Left lung (tissue), 4 donors: ENCODE measurements at regions not wholly inside any gene's neighbourhood (a gene's known extent, or its start where the extent isn't known, plus 50 kb on each side); places are given as distances from the start of the nearest gene placed in this dataset.

Source experiments
- ATAC-seq: fragments of 200-7000 bp; cut with Tn5 transposase; one replicate; pipeline ENCODE4 v1.9.1; 2020; ENCODE audit warnings: moderate library complexity
- DNase-seq, 4 donors: peaks; one replicate each; pipeline ENCODE4 v3.0.0-alpha.2; 2013 to 2020
- H3K27ac ChIP-seq, 2 donors: fragments of 200-600 bp; sonication (generic) in 1 of 2; one replicate each; pipeline versions ENCODE4 v1.5.0 to v1.8.0; 2020 to 2021
- H3K27me3 ChIP-seq, 2 donors: fragments of 200-600 bp; sonication (generic) in 1 of 2; one replicate each; pipeline versions ENCODE4 v1.5.0 to v1.8.0; 2020 to 2021
- H3K36me3 ChIP-seq, 2 donors: fragments of 200-600 bp; sonication (generic) in 1 of 2; one replicate each; pipeline versions ENCODE4 v1.5.0 to v1.8.0; 2020 to 2021
- H3K4me1 ChIP-seq, 2 donors: fragments of 200-600 bp; one replicate each; pipeline ENCODE4 v1.8.0; 2021
- H3K4me3 ChIP-seq, 2 donors: fragments of 200-600 bp; sonication (generic) in 1 of 2; one replicate each; pipeline versions ENCODE4 v1.5.0 to v1.8.0; 2020 to 2021; ENCODE audit warnings: mild to moderate bottlenecking in 1 of 2
- H3K9me3 ChIP-seq, 2 donors: fragments of 200-600 bp; sonication (generic) in 1 of 2; one replicate each; pipeline versions ENCODE4 v1.5.0 to v1.8.0; 2020 to 2021
- CTCF ChIP-seq, 2 donors: fragments of 200-600 bp; sonication (generic) in 1 of 2; IDR thresholded peaks; one replicate each; pipeline versions ENCODE4 v1.5.0 to v1.8.0; 2021; ENCODE audit warnings: antibody characterized with exemption in 2 of 2
- intact Hi-C, 2 donors: fragments of 100-400 bp; cut with DNase I; formaldehyde crosslinking; loops; one replicate each; pipeline versions ENCODE4 v1.11.2 to v1.14.2; 2022
- donor health status: DM: no; HTN: yes; CAD: no.
- donor health status: DM: no; HTN: no; CAD: no.

GRCh38 chr5:89302102-89302891, 419.3 kb upstream of the MEF2C start:
- H3K4me1 ChIP-seq = peaks cover 0 to 36% of the 10 kb centered on the region in 2 donors
- intact Hi-C loops = no loop called here

GRCh38 chr5:89301321-89302025, 418.5 kb upstream of the MEF2C start:
- no peak overlapping the region for H3K4me3 ChIP-seq
- intact Hi-C loops = no loop called here
- no peak overlapping the region for H3K27ac ChIP-seq
- no peaks in the 10 kb centered on the region for H3K27me3 ChIP-seq
- TF ChIP-seq CTCF (IDR thresholded peaks at IDR 0.05) = no peak
- no peak for DNase-seq
- ATAC-seq = no peak
- H3K4me1 ChIP-seq = peaks cover 0 to 36% of the 10 kb centered on the region in 2 donors
- H3K36me3 ChIP-seq = no peaks in the 10 kb centered on the region
- no peaks in the 10 kb centered on the region for H3K9me3 ChIP-seq

More at GRCh38 chr5:89302102-89302891, 419.3 kb upstream of the MEF2C start:
- Histone ChIP-seq H3K9me3 (no peaks in the 10 kb centered on the region), H3K27ac (peak overlapping the region in 1 of 2 donors; percentile 72), H3K4me3 (no peak overlapping the region), H3K27me3 (no peaks in the 10 kb centered on the region), H3K36me3 (no peaks in the 10 kb centered on the region)
- TF ChIP-seq CTCF (IDR thresholded peaks at IDR 0.05) = no peak
- ATAC-seq (no peak), DNase-seq (no peak)

GRCh38 chr5:89300426-89300970, 417.5 kb upstream of the MEF2C start:
- Histone ChIP-seq H3K27ac (no peak overlapping the region), H3K36me3 (no peaks in the 10 kb centered on the region), H3K27me3 (no peaks in the 10 kb centered on the region), H3K9me3 (no peaks in the 10 kb centered on the region), H3K4me3 (no peak overlapping the region), H3K4me1 (peaks cover 0 to 36% of the 10 kb centered on the region in 2 donors)
- TF ChIP-seq CTCF (IDR thresholded peaks at IDR 0.05) = no peak
- no peak for ATAC-seq
- DNase-seq = no peak
- intact Hi-C loops = no loop called here

GRCh38 chr5:89299998-89300397, 417.0 kb upstream of the MEF2C start:
- ATAC-seq (no peak), DNase-seq (no peak)
- no peak overlapping the region for H3K27ac ChIP-seq
- H3K4me3 ChIP-seq = no peak overlapping the region
- peaks cover 0 to 36% of the 10 kb centered on the region in 2 donors for H3K4me1 ChIP-seq
- no peaks in the 10 kb centered on the region for H3K36me3 ChIP-seq
- no peaks in the 10 kb centered on the region for H3K27me3 ChIP-seq
- TF ChIP-seq CTCF (IDR thresholded peaks at IDR 0.05) = no peak
- intact Hi-C loops = no loop called here
- H3K9me3 ChIP-seq = no peaks in the 10 kb centered on the region

GRCh38 chr5:89297066-89297465, 414.1 kb upstream of the MEF2C start:
- ATAC-seq = no peak
- no peak overlapping the region for H3K4me3 ChIP-seq
- H3K27ac ChIP-seq = no peak overlapping the region
- peaks cover 0 to 33% of the 10 kb centered on the region in 2 donors for H3K4me1 ChIP-seq
- intact Hi-C loops = no loop called here
- H3K27me3 ChIP-seq = no peaks in the 10 kb centered on the region
- H3K36me3 ChIP-seq = no peaks in the 10 kb centered on the region
- no peak for DNase-seq
- no peak for TF ChIP-seq CTCF (IDR thresholded peaks at IDR 0.05)
- no peaks in the 10 kb centered on the region for H3K9me3 ChIP-seq
